IMR-90 (cell line): ENCODE measurements at regions not wholly inside any gene's neighbourhood (a gene's known extent, or its start where the extent isn't known, plus 50 kb on each side); places are given as distances from the start of the nearest gene placed in this dataset.

Experiments used
- ATAC-seq: fragments of 200-7000 bp; cut with Tn5 transposase; 2 replicates; pipeline ENCODE4 v1.9.1; 2020; ENCODE audit warnings: low read depth, mild to moderate bottlenecking, moderate library complexity
- BruUV-seq: library from RNA; stranded (reverse); fragments of 400-500 nt; replicated peaks from 2 replicates; lab custom pipeline; 2021; lab: Mats Ljungman, UMichigan
- CTCF ChIA-PET: fragments of 300-600 bp; formaldehyde crosslinking; extraction: SDS; loops from one replicate; lab custom pipeline; 2021; ENCODE audit warnings: antibody characterized with exemption; lab: Yijun Ruan, JAX
- POLR2A ChIA-PET: fragments of 300-600 bp; sonication (Branson Sonifier 250); formaldehyde crosslinking; loops from one replicate; lab custom pipeline; 2022; ENCODE audit warnings: antibody characterized with exemption; ENCODE audit not compliant: unreplicated experiment; lab: Charles Lee
- DNase-seq: peaks from one replicate; pipeline ENCODE4 v3.0.0; 2013
- H2AFZ ChIP-seq: replicated peaks from 2 replicates; pipeline ENCODE3; 2013; ENCODE audit warnings: low read length, mild to moderate bottlenecking; ENCODE audit not compliant: poor library complexity
- H2AK5ac ChIP-seq: 2 replicates; pipeline ENCODE4 v1.6.1; 2013; ENCODE audit warnings: low read depth, low read length, inconsistent platforms
- H2AK9ac ChIP-seq: replicated peaks from 2 replicates; pipeline ENCODE3; 2013; ENCODE audit warnings: mild to moderate bottlenecking, low read depth, low read length, moderate library complexity; ENCODE audit not compliant: poor library complexity
- H2BK120ac ChIP-seq: 2 replicates; pipeline ENCODE4 v1.6.1; 2013; ENCODE audit warnings: low read depth, low read length, inconsistent platforms
- H2BK15ac ChIP-seq: 3 replicates; pipeline ENCODE4 v1.6.1; 2013; ENCODE audit warnings: low read depth, low read length, inconsistent platforms
- H2BK20ac ChIP-seq: 2 replicates; pipeline ENCODE4 v1.6.1; 2013; ENCODE audit warnings: low read depth, mild to moderate bottlenecking, inconsistent platforms, low read length, moderate library complexity
- H2BK5ac ChIP-seq: 2 replicates; pipeline ENCODE4 v1.6.1; 2013; ENCODE audit warnings: mild to moderate bottlenecking, low read depth, low read length, inconsistent platforms; ENCODE audit not compliant: poor library complexity, severe bottlenecking
- H3K14ac ChIP-seq: replicated peaks from 2 replicates; pipeline ENCODE4 v1.6.1; 2013; ENCODE audit warnings: low read depth, low read length, inconsistent platforms
- H3K18ac ChIP-seq: 2 replicates; pipeline ENCODE4 v1.6.1; 2013; ENCODE audit warnings: low read depth, low read length, control low read depth
- H3K23ac ChIP-seq: 2 replicates; pipeline ENCODE4 v1.6.1; 2013; ENCODE audit warnings: low read depth, low read length, inconsistent platforms
- H3K27ac ChIP-seq: 2 replicates; pipeline ENCODE4 v1.5.1; 2013; ENCODE audit warnings: mild to moderate bottlenecking, control low read depth, low read length; ENCODE audit not compliant: insufficient read depth
- H3K27me3 ChIP-seq: 2 replicates; pipeline ENCODE4 v1.6.1; 2013; ENCODE audit warnings: low read length; ENCODE audit not compliant: control insufficient read depth, insufficient read depth
- H3K36me3 ChIP-seq: 2 replicates; pipeline ENCODE4 v1.6.1; 2013; ENCODE audit warnings: low read length, mixed read lengths; ENCODE audit not compliant: control insufficient read depth, insufficient read depth
- H3K4ac ChIP-seq: 2 replicates; pipeline ENCODE4 v1.6.1; 2013; ENCODE audit warnings: low read depth, low read length, inconsistent platforms
- H3K4me1 ChIP-seq: 2 replicates; pipeline ENCODE4 v1.6.1; 2013; ENCODE audit warnings: low read length, mixed read lengths; ENCODE audit not compliant: control insufficient read depth, insufficient read depth
- H3K4me2 ChIP-seq: 2 replicates; pipeline ENCODE4 v1.6.1; 2013; ENCODE audit warnings: low read depth, mild to moderate bottlenecking, control low read depth, low read length, moderate library complexity
- H3K4me3 ChIP-seq: 2 replicates; pipeline ENCODE4 v1.5.1; 2013; ENCODE audit warnings: low read depth, mild to moderate bottlenecking, control low read depth, low read length, moderate library complexity; ENCODE audit not compliant: insufficient read depth
- H3K56ac ChIP-seq: 2 replicates; pipeline ENCODE4 v1.6.1; 2013; ENCODE audit warnings: low read length, inconsistent platforms; ENCODE audit not compliant: insufficient read depth; ENCODE audit errors: extremely low read depth
- H3K79me1 ChIP-seq, 2 experiments: 2 replicates each; pipeline ENCODE4 v1.6.1; 2013; ENCODE audit warnings: low read length in 2 of 2, inconsistent platforms in 1 of 2, low read depth in 1 of 2
- H3K9ac ChIP-seq: 2 replicates; pipeline ENCODE4 v1.6.1; 2013; ENCODE audit warnings: low read depth, low read length, control low read depth
- H3K9me1 ChIP-seq: 2 replicates; pipeline ENCODE4 v1.6.1; 2013; ENCODE audit warnings: low read length, inconsistent platforms; ENCODE audit not compliant: insufficient read depth
- H3K9me3 ChIP-seq: 2 replicates; pipeline ENCODE4 v1.6.1; 2013; ENCODE audit warnings: low read length; ENCODE audit not compliant: control insufficient read depth, insufficient read depth
- H4K20me1 ChIP-seq: 2 replicates; pipeline ENCODE4 v1.6.1; 2013; ENCODE audit warnings: low read length, inconsistent platforms; ENCODE audit not compliant: insufficient read depth
- H4K5ac ChIP-seq: 2 replicates; pipeline ENCODE4 v1.6.1; 2013; ENCODE audit warnings: mild to moderate bottlenecking, low read depth, low read length, control low read depth
- H4K8ac ChIP-seq, 2 experiments: 2 replicates each; pipeline ENCODE4 v1.6.1; 2013; ENCODE audit warnings: low read depth in 2 of 2, low read length in 2 of 2, control low read depth in 1 of 2, inconsistent platforms in 1 of 2
- H4K91ac ChIP-seq: 2 replicates; pipeline ENCODE4 v1.6.1; 2013; ENCODE audit warnings: low read depth, low read length, inconsistent platforms; ENCODE audit not compliant: insufficient read depth
- BHLHE40 ChIP-seq: fragments of 150-350 bp; IDR thresholded peaks from 2 replicates; pipeline ENCODE4 v1.6.1; 2016; ENCODE audit warnings: mild to moderate bottlenecking, low read depth, low read length
- CEBPB ChIP-seq: IDR thresholded peaks from 2 replicates; pipeline ENCODE4 v1.6.1; 2012; ENCODE audit warnings: low read depth, low read length, improper control_type of control experiment
- CHD1 ChIP-seq: IDR thresholded peaks from 2 replicates; pipeline ENCODE4 v1.6.1; 2012; ENCODE audit warnings: low read depth, low read length, improper control_type of control experiment
- CTCF ChIP-seq: conservative IDR thresholded peaks from 2 replicates; pipeline ENCODE4 v1.5.1; 2012; ENCODE audit warnings: mild to moderate bottlenecking, low read depth, low read length, improper control_type of control experiment
- FOS ChIP-seq: fragments of 150-350 bp; IDR thresholded peaks from 2 replicates; pipeline ENCODE4 v1.6.1; 2016; ENCODE audit warnings: low read depth, low read length
- MAFK ChIP-seq: IDR thresholded peaks from 2 replicates; pipeline ENCODE4 v1.6.1; 2012; ENCODE audit warnings: low read depth, low read length, improper control_type of control experiment
- MAZ ChIP-seq: IDR thresholded peaks from 2 replicates; pipeline ENCODE4 v1.6.1; 2012; ENCODE audit warnings: low read depth, mild to moderate bottlenecking, low read length, improper control_type of control experiment, moderate library complexity, borderline replicate concordance
- MXI1 ChIP-seq: IDR thresholded peaks from 2 replicates; pipeline ENCODE4 v1.6.1; 2012; ENCODE audit warnings: low read depth, mild to moderate bottlenecking, low read length, moderate library complexity, borderline replicate concordance
- NFE2L2 ChIP-seq: fragments of 150-350 bp; IDR thresholded peaks from 2 replicates; pipeline ENCODE4 v1.6.1; 2016; ENCODE audit warnings: low read depth, mild to moderate bottlenecking, low read length
- POLR2A ChIP-seq: IDR thresholded peaks from 2 replicates; pipeline ENCODE4 v1.6.1; 2012; ENCODE audit warnings: mild to moderate bottlenecking, low read depth, low read length
- RCOR1 ChIP-seq: IDR thresholded peaks from 2 replicates; pipeline ENCODE4 v1.6.1; 2012; ENCODE audit warnings: mild to moderate bottlenecking, low read length, improper control_type of control experiment; ENCODE audit not compliant: insufficient replicate concordance
- RFX5 ChIP-seq: IDR thresholded peaks from 2 replicates; pipeline ENCODE4 v1.8.0; 2012; ENCODE audit warnings: low read depth, mild to moderate bottlenecking, low read length, moderate library complexity
- SMC3 ChIP-seq: fragments of 150-350 bp; IDR thresholded peaks from 2 replicates; pipeline ENCODE4 v1.6.1; 2016; ENCODE audit warnings: low read depth, mild to moderate bottlenecking, antibody characterized with exemption, low read length, moderate library complexity
- USF2 ChIP-seq: fragments of 150-350 bp; IDR thresholded peaks from 2 replicates; pipeline ENCODE4 v1.6.1; 2017; ENCODE audit warnings: mild to moderate bottlenecking, antibody characterized with exemption, low read length, low read depth
- WGBS, 2 experiments: methylation state at CpG; one replicate each; pipeline versions ENCODE4 v1.1.5 to v1.1.7; 2013; ENCODE audit warnings: missing lambda C conversion rate in 2 of 2; ENCODE audit not compliant: insufficient read length in 1 of 2; ENCODE audit errors: extremely low coverage in 2 of 2; 5-methylcytosine and 5-hydroxymethylcytosine counted together
- dilution Hi-C: fragments of 300-500 bp; cut with HindIII; formaldehyde crosslinking; loops from one replicate; pipeline ENCODE4 v1.14.3; 2018; ENCODE audit warnings: low sequenced_read_pairs; ENCODE audit not compliant: unreplicated experiment
- in situ Hi-C: fragments of 300-500 bp; cut with MboI; formaldehyde crosslinking; loops from 3 replicates; pipeline ENCODE4 v1.14.3; 2019; ENCODE audit warnings: low sequenced_read_pairs, inconsistent platforms, mixed read lengths
- intact Hi-C: fragments of 100-400 bp; cut with micrococcal nuclease; formaldehyde crosslinking; loops from 2 replicates; pipeline ENCODE4 v1.10.0; 2022
- TF ChIP-seq, protein P1 (sequence below): fragments of 150-350 bp; IDR thresholded peaks from 2 replicates; pipeline ENCODE4 v1.6.1; 2016; ENCODE audit warnings: low read depth, mild to moderate bottlenecking, low read length, moderate library complexity, borderline replicate concordance

DNA sequence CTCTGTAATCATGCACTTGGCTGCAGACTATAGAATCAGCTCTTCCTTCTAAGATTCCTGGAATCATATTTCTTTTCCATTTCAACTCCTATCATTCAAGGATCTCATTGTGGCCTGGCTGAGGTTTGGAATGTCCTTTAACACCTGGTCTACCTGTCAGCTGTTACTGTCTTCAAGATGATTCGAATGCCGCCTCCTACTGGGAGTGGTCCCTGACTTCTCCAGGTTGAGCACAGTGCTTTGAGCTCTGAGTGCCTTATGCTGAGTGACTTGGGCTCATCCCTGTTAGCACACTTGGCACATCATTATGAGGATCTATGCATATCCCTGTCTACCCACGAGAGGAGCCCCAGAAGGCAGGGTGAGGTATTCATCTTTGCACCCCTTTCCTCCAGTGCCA, 87.6 kb downstream of the MARCHF4 start:
- Histone ChIP-seq H4K91ac (no peak overlapping the region), H3K79me1 (peaks cover 3 to 25% of the 10 kb centered on the region in 2 experiments; a peak in 2 of 4 replicates), H3K18ac (no peak overlapping the region), H3K9me3 (no peaks in the 10 kb centered on the region), H3K4ac (no peak overlapping the region), H3K27me3 (no peaks in the 10 kb centered on the region), H3K4me1 (peaks cover 5% of the 10 kb centered on the region), H2AK9ac (no peak overlapping the region), H3K4me2 (no peak overlapping the region), H3K56ac (no peak overlapping the region), H4K8ac (no peak overlapping the region), H4K20me1 (no peaks in the 10 kb centered on the region), H3K9ac (no peak overlapping the region), H2BK20ac (no peak overlapping the region), H4K5ac (no peak overlapping the region), H2BK120ac (no peak overlapping the region), H2BK15ac (no peak overlapping the region), H3K27ac (no peak overlapping the region), H3K23ac (peak overlapping the region; percentile 36; the same call in 1 of the 2 replicates), H3K14ac (peak overlapping the region; percentile 29; the same call in 1 of the 2 replicates), H3K9me1 (peaks cover 23% of the 10 kb centered on the region), H2BK5ac (no peak overlapping the region), H3K4me3 (no peak overlapping the region), H2AFZ (no peak overlapping the region), H2AK5ac (no peak overlapping the region), H3K36me3 (no peaks in the 10 kb centered on the region; the same call in 1 of the 2 replicates)
- WGBS, 2 experiments, result 100% methylated on average over 2 of the region's 3 CpGs; no CpG with 5 or more reads in 1 of the 2 experiments
- BruUV-seq, result no TSS peak
- intact Hi-C loops, result no loop called here
- DNase-seq, result no peak
- no peak for TF ChIP-seq POLR2A
- no peak for TF ChIP-seq MAZ
- TF ChIP-seq RFX5, result no peak
- TF ChIP-seq, protein P1, sequence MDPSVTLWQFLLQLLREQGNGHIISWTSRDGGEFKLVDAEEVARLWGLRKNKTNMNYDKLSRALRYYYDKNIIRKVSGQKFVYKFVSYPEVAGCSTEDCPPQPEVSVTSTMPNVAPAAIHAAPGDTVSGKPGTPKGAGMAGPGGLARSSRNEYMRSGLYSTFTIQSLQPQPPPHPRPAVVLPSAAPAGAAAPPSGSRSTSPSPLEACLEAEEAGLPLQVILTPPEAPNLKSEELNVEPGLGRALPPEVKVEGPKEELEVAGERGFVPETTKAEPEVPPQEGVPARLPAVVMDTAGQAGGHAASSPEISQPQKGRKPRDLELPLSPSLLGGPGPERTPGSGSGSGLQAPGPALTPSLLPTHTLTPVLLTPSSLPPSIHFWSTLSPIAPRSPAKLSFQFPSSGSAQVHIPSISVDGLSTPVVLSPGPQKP, result no peak
- TF ChIP-seq CEBPB, result no peak
- TF ChIP-seq MXI1, result no peak
- no peak for TF ChIP-seq BHLHE40
- TF ChIP-seq USF2, result no peak
- TF ChIP-seq SMC3, result no peak
- no peak for TF ChIP-seq CHD1
- no peak for TF ChIP-seq RCOR1
- no peak for TF ChIP-seq CTCF
- TF ChIP-seq FOS, result no peak
- no peak for TF ChIP-seq NFE2L2
- no peak for TF ChIP-seq MAFK
- dilution Hi-C loops, result no loop called here
- no peak for ATAC-seq
- ChIA-PET POLR2A (no interaction called here), CTCF (no interaction called here)
- in situ Hi-C loops, result no loop called here
